LoVo (cell line): ENCODE measurements at regions not wholly inside any gene's neighbourhood (a gene's known extent, or its start where the extent isn't known, plus 50 kb on each side); places are given as distances from the start of the nearest gene placed in this dataset.

Experiments used
- DNase-seq: peaks from one replicate; pipeline ENCODE4 v3.0.0-alpha.2; 2016; ENCODE audit warnings: low spot score

DNA sequence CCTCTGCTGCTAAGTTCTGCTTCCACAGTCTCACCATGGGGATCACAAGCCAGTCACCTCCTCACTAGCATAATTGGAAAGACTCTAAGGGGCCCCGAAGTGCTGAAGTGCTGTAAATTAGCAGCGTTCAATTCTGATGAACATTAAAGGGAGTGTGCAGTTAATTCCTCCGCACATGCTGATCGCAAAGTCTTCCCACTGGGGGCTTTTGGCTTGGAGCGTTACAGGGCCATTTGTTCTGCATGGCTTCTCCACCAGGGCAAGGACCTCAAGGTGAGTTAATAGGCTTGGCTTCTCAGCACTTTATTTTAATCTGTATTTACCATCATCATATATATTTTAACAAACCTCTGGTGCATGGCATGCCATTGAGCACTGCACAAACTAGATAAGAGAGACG lies 216.3 kb upstream of the PARD3B start:
- DNase-seq: no peak

DNA sequence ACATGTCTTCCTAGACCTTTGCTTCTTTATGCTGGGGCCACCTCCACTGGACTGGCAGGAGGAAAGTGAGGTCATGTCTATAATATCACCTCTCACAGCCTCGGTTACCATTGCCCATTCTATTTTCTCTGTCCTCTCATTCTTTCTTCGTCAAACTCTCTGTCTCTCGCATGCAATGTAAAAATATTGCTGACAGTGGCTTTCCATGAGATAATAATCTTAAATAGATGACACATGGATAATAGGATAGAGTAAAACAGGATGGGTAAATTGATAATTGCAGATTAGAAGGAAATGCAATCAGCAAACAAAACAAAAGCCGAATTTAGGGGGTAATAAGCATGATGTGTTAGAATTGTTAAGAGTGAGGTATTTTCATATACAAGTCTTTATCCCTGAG lies 215.7 kb upstream of the PARD3B start:
- no peak for DNase-seq

DNA sequence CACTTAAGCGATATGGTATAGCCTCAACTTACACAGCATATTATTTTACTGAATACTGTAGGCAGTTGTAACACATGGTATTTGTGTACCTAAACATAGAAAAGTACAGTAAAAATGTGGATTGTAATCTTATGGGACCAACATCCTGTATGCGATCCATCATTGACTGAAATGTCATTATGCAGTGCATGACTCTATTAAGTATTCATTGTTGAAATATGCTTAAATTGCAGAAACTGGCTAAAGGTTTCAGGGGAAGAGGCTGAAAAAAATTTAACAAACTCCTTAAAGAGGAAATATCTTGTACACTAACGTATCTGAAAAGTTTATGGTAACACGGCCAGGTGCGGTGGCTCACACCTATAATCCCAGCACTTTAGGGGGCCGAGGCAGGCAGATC lies 214.1 kb upstream of the PARD3B start:
- no peak for DNase-seq

DNA sequence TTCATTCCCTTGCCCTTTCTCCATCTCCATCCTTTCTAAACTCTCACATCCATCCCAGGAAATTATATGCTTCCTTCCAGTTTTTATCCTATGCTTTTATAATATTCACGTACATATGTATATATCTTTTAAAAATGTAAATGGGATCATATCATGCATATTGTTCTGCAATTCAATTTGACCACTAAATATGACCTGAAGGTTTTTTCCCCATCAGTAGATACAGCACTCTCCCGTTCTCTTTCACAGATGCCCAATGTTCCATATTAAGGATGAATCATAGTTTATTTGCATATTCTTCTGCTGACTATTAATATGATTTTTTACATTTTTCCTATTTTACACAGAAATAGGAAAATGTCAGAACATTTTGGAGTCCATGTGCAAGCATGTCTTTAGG lies 213.3 kb upstream of the PARD3B start:
- DNase-seq: no peak

DNA sequence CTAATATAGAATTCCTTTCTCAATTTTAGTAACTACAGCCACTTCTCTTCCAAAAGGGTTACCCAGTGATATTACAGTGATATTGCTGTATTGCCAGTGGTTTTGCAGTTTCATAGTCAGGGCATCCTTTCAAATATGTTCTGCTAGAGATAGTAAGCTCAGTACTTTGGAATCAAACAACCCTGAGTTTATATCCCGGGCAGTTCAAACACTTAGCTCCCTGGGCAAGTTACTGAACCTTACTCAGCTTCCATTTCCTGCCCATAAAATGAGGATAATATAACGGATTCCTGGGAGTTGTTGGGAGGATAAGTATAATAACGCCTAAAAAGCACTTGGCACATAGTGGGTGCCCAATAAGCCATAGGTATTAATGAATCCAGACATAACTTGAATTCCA lies 212.6 kb upstream of the PARD3B start:
- DNase-seq: no peak

DNA sequence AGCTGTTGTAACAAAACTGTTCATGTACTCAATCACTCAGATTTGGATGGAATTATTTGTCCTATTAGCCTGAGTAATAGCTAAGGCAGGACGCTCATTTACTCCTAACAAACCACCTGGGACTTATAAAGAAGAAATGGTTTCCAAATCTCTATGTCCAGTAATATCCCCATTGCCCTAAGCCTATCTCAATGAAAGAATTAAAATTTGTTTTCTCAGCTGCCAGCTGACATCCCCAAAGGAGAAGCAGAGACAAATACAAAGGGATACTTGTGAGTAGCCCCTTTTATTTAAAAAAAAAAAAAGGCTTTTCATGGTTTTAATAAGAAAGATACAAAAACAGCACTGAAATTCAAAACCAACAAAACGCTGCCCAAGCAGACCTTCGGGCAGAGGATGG lies 211.4 kb upstream of the PARD3B start:
- DNase-seq: no peak

DNA sequence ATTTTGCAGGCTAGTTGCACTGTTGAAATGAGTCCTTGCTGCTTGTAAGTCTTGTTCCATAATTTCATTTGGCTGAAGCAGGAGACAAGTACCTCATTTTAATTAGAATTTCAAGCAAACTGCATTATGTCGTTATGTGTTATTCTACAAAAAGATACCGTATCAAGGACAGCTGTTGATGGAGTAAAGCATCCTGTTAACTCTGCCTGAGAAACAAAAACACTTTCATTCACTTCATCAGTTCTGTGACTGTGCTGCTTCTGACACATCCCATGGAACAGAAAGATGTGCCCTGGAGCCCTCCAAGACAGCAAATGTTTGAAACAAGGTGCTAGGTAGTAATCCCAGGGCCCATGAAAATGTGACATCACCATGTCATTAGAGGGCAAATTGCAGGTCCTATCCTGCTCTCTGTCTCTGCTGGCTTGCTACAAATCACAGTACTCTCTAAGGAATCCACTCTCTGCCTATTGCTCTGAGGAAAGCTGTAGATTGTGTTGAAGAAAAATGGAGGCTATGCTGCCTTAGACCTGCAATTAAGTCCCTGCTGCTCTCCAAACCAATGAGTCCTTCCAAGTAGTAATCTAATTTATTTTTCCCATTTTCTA lies 209.7 kb upstream of the PARD3B start:
- DNase-seq: no peak

DNA sequence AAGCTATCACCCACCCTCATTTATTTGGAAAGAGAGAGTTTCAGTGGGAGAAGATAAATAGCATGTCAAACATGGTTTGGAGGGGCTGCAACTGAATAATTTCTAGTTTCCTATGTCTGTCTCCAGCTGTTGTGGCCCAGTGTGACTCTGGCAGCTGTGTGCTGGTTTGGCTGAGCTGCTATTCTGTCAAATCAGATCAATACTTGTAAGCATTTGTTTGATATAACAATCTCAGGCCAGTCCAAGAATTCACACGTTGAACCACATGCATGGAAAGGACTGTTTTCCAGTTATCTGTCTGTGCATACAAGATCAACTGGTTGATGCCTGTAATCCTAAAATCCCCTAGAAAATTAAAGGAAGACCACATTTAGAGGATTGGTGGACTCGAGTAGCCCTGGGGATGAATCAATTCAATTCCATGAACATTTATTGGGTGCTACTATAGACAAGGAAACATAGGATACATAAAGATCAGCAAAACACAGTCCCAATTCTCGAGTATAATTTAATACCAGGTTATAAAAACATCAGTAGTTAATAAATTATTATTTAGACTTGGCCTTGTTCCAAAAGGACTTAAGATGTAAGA lies 209.0 kb upstream of the PARD3B start:
- DNase-seq: no peak

DNA sequence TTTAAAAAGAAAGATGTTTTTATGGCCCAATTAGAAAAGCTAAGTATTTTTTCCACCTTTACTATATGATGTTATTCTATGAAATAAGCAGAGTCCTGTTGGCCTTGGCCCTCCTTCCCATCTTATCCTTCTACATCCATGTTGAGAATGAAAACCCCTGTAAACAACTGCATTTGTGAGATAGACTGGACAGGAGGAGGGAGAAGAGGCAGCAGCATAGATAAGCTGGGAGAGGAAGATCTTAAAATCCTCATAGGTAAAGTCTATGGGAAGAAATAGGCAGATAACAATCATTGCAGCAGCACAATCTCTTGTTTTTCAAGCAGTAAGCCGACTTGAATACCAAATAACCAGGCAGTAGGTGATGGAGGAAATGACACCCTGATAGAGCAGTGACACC lies 207.6 kb upstream of the PARD3B start:
- no peak for DNase-seq

DNA sequence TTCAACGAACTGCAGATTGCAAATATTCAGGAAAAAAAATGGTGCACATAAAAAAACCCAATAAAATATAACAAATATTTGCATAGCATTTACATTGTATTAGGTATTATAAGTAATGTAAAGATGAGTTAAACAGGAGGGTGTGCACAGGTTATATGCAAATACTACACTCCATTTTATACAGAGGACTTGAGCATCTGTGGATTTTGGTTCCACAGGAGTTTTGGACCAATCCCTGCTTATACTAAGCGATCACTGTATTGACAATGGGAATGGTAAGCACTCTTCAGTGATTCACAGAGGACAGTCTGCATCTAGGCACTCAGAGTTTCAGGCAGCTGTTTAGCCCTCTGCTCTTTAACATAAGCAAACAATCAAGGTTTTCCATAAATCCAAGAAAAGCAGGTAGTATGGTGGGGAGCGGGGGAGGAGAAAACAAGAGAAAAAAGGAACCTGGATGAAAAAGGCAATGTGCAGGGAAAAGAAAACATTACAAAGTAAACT lies 206.0 kb upstream of the PARD3B start:
- no peak for DNase-seq

DNA sequence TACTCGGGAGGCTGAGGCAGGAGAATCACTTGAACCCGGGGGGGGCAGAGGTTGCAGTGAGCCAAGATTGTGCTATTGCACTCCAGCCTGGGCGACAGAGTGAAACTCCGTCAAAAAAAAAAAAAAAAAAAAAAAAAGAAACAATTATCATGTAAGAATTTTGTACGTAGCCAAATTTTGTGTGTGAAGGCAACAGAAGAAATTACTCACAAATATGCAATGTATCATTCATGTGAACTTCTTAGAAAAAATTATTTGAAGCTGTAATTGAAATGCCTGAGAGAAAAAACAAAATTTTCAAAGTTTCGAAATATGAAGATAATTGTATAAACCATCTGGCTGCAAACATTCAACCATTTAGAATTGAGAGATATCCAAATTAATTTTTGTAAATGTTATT lies 204.8 kb upstream of the PARD3B start:
- DNase-seq: no peak

DNA sequence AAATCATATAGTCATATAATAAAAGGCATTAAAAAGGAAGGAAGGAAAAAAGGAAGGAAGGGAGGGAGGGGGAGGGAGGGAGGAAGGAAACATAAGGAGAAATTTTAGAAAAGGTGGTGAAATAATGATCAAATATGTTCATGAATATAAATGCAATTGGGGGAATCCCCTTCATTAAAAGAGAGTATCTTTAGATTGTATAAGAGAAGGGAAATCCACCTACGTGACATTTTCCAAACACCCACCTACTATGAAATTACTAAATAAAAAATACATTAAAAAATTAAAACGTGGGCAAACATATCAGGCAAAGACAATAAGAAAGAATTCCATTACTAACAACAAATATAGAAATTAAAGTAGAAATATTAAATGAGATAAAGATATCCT lies 203.4 kb upstream of the PARD3B start:
- DNase-seq: no peak

DNA sequence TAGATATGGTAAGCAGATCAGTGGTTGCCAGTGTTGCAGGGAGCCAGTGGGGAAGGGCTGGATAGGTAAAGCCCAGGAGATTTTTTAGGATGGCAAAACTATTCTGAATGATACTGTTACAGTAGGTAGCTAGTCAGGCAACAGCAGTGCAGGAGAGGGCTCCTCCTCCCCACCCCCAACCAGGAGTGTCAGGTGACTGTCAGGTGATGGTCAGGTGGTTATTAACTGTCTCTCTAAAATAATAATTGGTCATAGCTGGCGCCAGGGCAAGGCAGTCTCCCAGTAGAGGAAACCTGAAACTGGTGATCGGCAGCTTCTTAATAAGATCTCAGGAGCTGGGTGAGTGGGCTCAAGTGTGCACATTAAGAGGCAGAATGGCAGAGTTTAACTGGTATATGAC lies 201.6 kb upstream of the PARD3B start:
- no peak for DNase-seq

DNA sequence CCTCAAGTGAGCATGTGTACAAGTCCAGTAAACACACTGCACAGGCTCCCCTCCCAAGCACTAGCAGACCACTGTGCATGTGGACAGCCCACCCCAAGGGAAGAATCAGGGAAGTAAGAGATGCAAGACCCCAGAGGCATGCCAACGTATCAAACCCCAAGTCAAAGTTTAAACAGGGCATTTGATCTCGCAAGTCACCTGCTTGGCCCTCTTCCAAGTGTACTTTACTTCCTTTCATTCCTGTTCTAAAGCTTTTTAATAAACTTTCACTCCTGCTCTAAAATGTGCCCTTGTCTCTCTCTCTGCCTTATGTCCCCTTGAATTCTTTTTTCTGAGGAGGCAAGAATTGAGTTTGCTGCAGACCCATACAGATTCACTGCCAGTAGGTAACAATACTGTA lies 201.2 kb upstream of the PARD3B start:
- no peak for DNase-seq

DNA sequence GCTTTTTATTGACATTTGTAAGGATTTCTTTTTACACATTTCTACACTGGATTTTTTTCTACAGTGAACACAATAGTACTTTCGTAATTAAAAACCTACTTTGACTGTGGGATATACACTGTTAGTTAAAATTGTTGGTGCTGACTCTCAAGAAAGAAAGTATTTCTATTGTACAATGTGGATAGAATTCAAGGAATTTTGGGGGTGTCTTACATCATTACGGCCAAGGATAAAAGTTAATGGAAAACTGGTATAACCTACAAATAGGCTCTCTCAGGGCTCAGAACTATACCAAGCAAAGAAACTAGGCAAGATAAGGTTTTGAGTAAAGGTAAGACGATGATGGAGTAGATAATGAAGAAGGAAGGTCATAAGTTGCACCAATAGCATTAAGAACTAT lies 198.4 kb upstream of the PARD3B start:
- DNase-seq: no peak

DNA sequence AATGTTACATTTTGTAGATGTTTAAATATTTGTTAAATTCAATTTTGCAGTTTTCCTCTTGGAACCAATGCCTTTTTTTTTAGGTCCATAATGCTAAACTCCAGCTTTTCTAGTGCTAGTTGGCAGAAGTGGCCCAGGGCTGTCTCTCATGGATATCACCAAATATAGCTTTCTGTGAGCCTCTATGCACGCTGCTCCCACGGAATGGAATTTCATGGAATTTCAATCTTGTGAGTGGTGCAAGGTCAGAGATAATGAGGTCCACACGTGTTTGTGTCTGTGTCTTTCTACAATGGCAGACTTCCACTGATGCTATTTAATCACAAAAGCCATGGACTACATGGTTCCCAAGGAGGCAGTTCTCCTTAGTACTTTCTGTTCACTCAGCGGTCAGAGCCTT lies 191.5 kb upstream of the PARD3B start:
- DNase-seq: no peak

DNA sequence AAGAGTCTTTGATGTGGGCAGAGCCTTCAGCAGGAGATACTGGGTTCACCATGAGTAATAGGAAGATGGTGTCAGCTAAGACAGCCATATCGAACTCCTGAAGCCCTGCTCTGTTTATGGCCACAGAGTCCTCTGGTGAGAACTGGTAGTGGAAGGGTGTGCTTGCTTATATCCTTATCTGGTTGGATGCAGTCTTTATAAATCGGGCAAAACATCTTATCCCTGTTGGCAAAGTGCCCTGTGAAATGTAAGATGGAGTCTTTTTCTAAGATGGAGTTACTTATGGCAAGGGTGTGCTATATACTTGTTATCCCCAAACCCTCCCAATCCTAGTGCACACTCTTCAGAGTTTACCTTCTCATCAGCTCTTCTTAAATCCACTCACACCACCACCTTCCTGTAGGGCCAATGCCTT lies 190.8 kb upstream of the PARD3B start:
- DNase-seq: no peak

DNA sequence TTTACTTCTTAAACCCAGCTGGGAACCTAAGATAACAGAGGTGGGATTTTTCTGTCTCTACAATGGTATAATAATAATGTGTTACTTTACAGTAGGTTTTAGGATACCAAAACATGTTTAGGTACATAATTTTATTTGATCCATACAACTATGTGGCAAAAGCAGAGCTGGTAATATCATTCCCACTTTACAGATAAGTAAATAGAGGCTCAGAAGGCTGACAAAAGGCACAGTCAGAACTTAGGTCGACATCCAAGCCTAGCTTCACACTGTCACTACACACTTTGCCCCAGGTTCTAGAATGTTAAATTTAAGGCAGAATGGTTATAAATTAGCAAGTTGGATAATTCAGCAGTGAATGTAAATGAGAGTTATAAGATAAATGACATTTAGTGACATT lies 189.6 kb upstream of the PARD3B start:
- DNase-seq: no peak

DNA sequence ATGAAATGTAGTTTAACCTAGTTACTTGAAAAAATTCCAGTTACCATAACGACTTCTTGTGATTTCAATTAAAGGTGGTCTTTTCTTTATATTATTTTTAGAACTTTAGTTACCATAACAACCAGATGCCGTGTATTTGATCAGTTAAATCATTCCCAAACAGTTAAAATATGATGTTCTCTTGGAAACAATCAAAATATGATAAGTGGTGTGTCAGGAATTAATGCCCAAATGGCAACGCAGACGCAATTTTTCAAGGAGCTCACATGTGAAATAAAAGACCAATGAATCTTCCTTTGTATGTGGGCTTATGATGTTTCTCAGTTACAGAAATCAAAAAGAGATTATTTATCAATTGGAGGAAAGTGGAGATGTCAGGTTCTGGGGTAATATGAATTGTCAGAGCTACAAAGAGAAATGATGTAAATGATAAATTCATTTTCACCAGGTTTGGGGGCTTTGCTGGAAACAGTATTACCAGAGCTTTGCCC lies 189.1 kb upstream of the PARD3B start:
- no peak for DNase-seq

DNA sequence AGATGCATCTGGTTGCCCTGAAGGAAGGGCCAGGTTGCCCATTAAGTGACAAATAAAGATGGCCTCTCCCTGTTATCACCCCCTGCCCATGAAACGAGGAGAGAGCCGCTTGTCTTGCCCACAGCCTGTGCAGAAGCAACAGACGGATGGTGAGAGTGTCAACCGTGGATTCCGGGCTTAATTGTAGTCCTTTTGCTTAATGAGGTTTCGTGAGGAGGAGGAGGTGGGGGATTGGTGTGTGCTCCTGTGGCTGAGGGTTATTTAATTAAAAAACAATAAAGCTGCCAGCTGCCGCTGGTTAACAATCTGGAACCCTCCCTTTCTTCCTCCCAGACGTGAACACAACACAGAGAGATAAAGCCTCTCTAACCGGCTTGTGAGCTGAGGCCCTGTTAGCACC lies 188.0 kb upstream of the PARD3B start:
- DNase-seq: no peak

DNA sequence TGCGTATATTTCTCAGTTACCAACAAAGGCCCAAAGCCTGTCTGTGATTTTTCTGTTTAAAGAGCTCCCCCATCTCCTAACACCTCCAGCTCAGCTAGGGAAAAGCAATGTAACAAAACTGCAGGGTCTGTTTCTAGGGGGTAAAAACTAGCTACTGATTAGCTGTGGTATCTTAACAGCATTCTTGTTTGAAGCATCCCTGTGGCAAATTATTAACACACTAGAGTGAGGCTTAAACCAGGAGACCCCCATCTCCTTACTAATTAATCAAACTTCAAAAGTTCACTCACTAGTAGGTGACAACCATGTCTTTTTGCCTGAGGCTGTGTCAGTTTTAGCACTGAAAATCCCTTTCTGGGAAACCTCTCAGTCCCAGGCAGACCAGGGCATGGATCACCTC lies 186.2 kb upstream of the PARD3B start:
- no peak for DNase-seq

DNA sequence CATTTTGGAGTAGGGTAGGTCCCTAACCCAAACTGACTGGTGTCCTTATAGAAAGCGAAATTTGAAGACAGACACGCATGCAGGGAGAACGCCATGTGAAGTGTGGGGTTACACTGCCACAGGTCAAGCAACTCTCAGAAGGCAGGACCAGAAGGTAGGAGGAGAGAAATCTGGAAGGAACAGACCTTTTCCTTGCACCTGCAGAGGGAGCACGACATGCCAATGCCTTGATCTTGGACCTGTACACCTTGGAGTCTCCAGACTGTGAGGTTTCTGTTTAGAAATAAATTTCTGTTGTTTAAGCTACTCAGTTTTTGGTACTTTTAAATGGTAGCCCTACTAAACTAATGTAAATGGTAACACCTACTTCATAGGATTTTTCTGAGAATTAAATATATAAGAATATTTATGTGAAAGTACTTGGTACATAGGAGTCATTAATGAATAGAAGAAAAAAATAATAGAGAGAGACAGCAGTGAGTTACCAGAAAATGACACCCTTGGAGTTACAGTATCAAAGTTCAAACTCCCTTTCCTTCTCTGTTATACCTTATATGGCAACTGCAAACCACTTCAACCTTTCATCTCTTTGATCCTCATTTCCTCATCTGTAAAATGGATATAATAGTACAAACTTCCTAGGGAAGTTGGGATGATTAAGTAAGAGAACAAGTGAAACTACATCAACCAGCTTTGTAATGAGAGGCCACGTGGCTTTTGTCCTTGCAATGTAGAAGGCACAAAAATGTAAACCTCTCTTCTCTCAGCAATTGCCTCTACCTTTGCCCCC lies 184.9 kb upstream of the PARD3B start:
- no peak for DNase-seq

DNA sequence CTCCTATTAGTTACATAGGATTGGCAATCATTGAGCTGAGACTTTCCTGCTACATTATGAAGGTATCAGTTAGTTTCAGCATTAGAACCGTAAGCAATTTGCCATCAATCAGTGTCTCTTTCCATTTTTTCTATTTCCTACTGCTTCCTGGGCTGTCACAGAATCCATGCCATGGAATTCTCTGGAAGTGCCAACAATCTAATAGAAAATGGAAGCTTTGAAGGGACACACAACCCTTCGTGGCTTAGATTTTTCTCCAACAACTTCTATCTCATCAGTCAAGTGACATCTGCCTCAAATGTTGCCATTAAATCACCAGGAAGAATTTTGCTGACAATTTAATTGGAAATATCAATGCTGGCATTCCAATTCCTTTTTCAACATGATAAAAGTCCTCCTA lies 183.5 kb upstream of the PARD3B start:
- DNase-seq: no peak
